ENCODE measurements at regions not wholly inside any gene's neighbourhood (a gene's known extent, or its start where the extent isn't known, plus 50 kb on each side); places are given as distances from the start of the nearest gene placed in this dataset.
A peak's percentile ranks its signal among the peaks of the same experiment; 100 is the strongest.
"Not testable (repeated sequence)": the region's sequence is repeated elsewhere in the genome, so short reads cannot be mapped to it uniquely, and the experiment has no call there.

- DNase-seq = no peak
These were observed 485.8 kb upstream of the CADM1 start for GRCh38 chr11:115990004-115990447.

GRCh38 chr11:115985896-115986295 is 481.7 kb upstream of the CADM1 start:
- DNase-seq = no peak

- DNase-seq = no peak
These were observed 480.0 kb upstream of the CADM1 start for GRCh38 chr11:115984228-115984627.

GRCh38 chr11:115982666-115983065 is 478.5 kb upstream of the CADM1 start:
- DNase-seq = no peak

GRCh38 chr11:115981814-115982471 is 477.7 kb upstream of the CADM1 start:
- no peak for DNase-seq

- DNase-seq = no peak
These were observed 476.9 kb upstream of the CADM1 start for GRCh38 chr11:115981104-115981481.

- DNase-seq = no peak
These were observed 476.3 kb upstream of the CADM1 start for GRCh38 chr11:115980337-115981103.

GRCh38 chr11:115974703-115975102 is 470.5 kb upstream of the CADM1 start:
- DNase-seq = no peak

- DNase-seq = not testable (repeated sequence)
These were observed 463.0 kb upstream of the CADM1 start for GRCh38 chr11:115967203-115967602.

GRCh38 chr11:115965767-115966504 is 461.7 kb upstream of the CADM1 start:
- DNase-seq = no peak

GRCh38 chr11:115964091-115964490 is 459.9 kb upstream of the CADM1 start:
- DNase-seq = no peak

- no peak for DNase-seq
These were observed 458.9 kb upstream of the CADM1 start for GRCh38 chr11:115963156-115963555.

- no peak for DNase-seq
These were observed 457.2 kb upstream of the CADM1 start for GRCh38 chr11:115961159-115962003.

- DNase-seq = no peak
These were observed 454.9 kb upstream of the CADM1 start for GRCh38 chr11:115959081-115959486.

- DNase-seq = no peak
These were observed 454.1 kb upstream of the CADM1 start for GRCh38 chr11:115958089-115959000.

GRCh38 chr11:115955803-115956202 is 451.6 kb upstream of the CADM1 start:
- DNase-seq = no peak

- DNase-seq = no peak
These were observed 446.4 kb upstream of the CADM1 start for GRCh38 chr11:115950660-115951059.

GRCh38 chr11:115944596-115944995 is 440.4 kb upstream of the CADM1 start:
- DNase-seq = no peak

GRCh38 chr11:115942011-115942410 is 437.8 kb upstream of the CADM1 start:
- DNase-seq = no peak

GRCh38 chr11:115941481-115941993 is 437.3 kb upstream of the CADM1 start:
- peak in 1 of 2 donors; percentile 59 for DNase-seq

- no peak for DNase-seq
These were observed 436.8 kb upstream of the CADM1 start for GRCh38 chr11:115941044-115941443.

Data from CD4-positive, alpha-beta T cell treated with Interferon alpha-2 for 1 hour (primary cell).